Neutrophil (primary cell): ENCODE measurements at regions not wholly inside any gene's neighbourhood (a gene's known extent, or its start where the extent isn't known, plus 50 kb on each side); places are given as distances from the start of the nearest gene placed in this dataset.

ENCODE experiments used
- H3K27ac ChIP-seq: fragments of 200-600 bp; sonication (generic); 2 replicates; pipeline ENCODE4 v1.5.1; 2016; ENCODE audit warnings: mild to moderate bottlenecking, moderate library complexity
- H3K27me3 ChIP-seq: fragments of 200-600 bp; sonication (generic); 2 replicates; pipeline ENCODE4 v1.6.0; 2016; ENCODE audit warnings: mild to moderate bottlenecking
- H3K36me3 ChIP-seq: fragments of 200-600 bp; sonication (generic); 2 replicates; pipeline ENCODE4 v1.5.1; 2017
- H3K4me1 ChIP-seq, 2 experiments: fragments of 200-600 bp in 1 of 2; sonication (generic) in 1 of 2; 1 replicate in 1 of 2; 2 replicates in 1 of 2; pipeline versions ENCODE4 v1.5.1 to v1.6.1; 2013 to 2016; ENCODE audit warnings: low read depth in 1 of 2, low read length in 1 of 2, mild to moderate bottlenecking in 1 of 2, moderate library complexity in 1 of 2; ENCODE audit not compliant: control insufficient read depth in 1 of 2, insufficient read depth in 1 of 2
- H3K4me3 ChIP-seq, 2 experiments: fragments of 200-600 bp in 1 of 2; sonication (generic) in 1 of 2; 1 replicate in 1 of 2; 2 replicates in 1 of 2; pipeline ENCODE4 v1.5.1; 2013 to 2016; ENCODE audit warnings: low read depth in 1 of 2, low read length in 1 of 2, mild to moderate bottlenecking in 1 of 2, moderate library complexity in 1 of 2
- H3K9me3 ChIP-seq: fragments of 200-600 bp; sonication (generic); 2 replicates; pipeline ENCODE4 v1.5.1; 2016
- TF ChIP-seq, protein P1 (sequence below): fragments of 200-600 bp; sonication (generic); IDR thresholded peaks from 2 replicates; pipeline ENCODE4 v1.5.1; 2016; ENCODE audit warnings: antibody characterized with exemption

DNA sequence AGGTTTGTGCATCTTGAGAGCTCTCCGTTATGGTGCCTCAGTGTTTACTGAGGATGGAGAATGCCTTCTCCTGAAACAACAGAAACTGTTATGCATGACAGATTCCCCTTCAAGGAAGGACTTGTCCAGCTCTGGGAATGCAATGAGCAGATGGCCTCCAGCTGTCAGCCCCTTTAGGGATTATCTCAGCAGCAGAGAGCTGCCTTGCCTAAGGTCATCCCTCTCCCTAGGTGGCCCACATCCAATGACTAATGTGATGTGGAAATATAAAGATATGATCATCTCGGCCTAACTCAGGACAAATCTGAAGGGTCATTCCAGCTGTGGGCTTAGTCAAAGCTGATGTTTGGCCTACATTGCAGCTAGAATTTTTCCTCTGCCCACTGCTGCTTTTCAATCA is 214.3 kb upstream of the N4BP1 start:
- H3K4me1 ChIP-seq = no peaks in the 10 kb centered on the region
- H3K27ac ChIP-seq = no peak overlapping the region
- no peaks in the 10 kb centered on the region for H3K27me3 ChIP-seq
- H3K9me3 ChIP-seq = no peaks in the 10 kb centered on the region
- no peak overlapping the region for H3K4me3 ChIP-seq
- no peaks in the 10 kb centered on the region for H3K36me3 ChIP-seq
- TF ChIP-seq, protein P1, sequence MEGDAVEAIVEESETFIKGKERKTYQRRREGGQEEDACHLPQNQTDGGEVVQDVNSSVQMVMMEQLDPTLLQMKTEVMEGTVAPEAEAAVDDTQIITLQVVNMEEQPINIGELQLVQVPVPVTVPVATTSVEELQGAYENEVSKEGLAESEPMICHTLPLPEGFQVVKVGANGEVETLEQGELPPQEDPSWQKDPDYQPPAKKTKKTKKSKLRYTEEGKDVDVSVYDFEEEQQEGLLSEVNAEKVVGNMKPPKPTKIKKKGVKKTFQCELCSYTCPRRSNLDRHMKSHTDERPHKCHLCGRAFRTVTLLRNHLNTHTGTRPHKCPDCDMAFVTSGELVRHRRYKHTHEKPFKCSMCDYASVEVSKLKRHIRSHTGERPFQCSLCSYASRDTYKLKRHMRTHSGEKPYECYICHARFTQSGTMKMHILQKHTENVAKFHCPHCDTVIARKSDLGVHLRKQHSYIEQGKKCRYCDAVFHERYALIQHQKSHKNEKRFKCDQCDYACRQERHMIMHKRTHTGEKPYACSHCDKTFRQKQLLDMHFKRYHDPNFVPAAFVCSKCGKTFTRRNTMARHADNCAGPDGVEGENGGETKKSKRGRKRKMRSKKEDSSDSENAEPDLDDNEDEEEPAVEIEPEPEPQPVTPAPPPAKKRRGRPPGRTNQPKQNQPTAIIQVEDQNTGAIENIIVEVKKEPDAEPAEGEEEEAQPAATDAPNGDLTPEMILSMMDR = no peak

DNA sequence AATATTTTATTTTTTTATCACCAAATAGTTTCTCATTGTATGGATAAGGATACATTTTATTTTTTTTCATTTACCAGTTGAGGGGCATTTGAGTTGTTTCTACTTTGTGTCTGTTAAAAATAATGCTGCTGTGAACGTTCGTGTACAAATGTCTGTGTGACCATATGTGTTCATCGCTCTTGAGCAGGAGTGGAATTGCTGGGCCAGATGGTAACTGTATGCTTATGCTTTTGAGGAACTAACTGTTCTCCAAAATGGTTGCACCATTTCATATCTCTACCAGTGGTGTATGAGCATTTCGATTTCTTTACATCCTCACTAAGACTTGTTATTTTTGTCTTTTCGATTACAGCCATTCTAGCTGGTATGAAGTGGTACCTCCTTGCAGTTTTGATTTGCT is 212.5 kb upstream of the N4BP1 start:
- no peaks in the 10 kb centered on the region for H3K36me3 ChIP-seq
- H3K27ac ChIP-seq = no peak overlapping the region
- no peaks in the 10 kb centered on the region for H3K4me1 ChIP-seq
- H3K27me3 ChIP-seq = no peaks in the 10 kb centered on the region
- H3K9me3 ChIP-seq = no peaks in the 10 kb centered on the region
- TF ChIP-seq, protein P1 = no peak
- no peak overlapping the region for H3K4me3 ChIP-seq

DNA sequence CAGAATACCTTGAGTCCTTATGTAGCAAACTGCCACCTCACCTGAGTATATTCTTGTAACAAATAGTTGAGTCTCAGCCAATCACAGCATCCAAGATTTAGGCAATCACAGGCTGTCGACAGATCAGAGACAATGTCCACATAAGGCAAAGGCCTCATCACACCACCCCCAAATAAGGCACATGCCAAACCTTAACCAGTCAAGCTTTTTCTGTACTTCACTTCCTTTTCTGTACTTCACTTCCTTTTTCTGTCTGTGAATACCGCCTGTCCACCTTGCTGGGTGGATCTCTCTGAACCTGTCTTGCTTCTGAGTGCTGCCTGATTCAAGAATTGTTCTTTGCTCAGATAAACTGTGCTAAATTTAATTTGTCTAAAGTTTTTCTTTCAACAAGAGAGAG is 210.4 kb upstream of the N4BP1 start:
- H3K36me3 ChIP-seq = no peaks in the 10 kb centered on the region
- H3K27ac ChIP-seq = no peak overlapping the region
- no peaks in the 10 kb centered on the region for H3K9me3 ChIP-seq
- no peaks in the 10 kb centered on the region for H3K27me3 ChIP-seq
- H3K4me1 ChIP-seq = no peaks in the 10 kb centered on the region
- TF ChIP-seq, protein P1 = no peak
- H3K4me3 ChIP-seq = no peak overlapping the region

DNA sequence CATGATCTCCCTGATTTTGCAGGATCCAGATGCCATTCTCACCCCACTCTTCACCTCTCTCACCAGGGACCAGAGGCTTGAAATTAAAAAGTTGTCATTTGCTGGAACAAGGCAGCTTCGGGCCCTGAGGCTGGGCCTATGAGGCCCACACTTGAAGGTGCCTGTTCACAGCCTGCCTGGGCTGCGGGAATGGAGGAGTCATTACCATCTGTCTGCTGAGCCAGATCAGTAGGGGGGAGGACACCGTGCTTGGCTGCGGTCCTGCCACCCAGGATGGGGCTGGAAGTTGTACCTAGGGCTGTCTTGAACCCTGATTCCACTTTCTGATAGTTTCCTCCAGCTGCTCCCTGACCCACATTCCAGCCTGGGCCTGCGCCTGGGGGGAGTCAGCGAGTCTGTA is 208.3 kb upstream of the N4BP1 start:
- peaks cover 10% of the 10 kb centered on the region for H3K27me3 ChIP-seq
- no peaks in the 10 kb centered on the region for H3K36me3 ChIP-seq
- no peak overlapping the region for H3K27ac ChIP-seq
- H3K4me3 ChIP-seq = no peak overlapping the region
- TF ChIP-seq, protein P1 = no peak
- H3K9me3 ChIP-seq = no peaks in the 10 kb centered on the region
- no peaks in the 10 kb centered on the region for H3K4me1 ChIP-seq

DNA sequence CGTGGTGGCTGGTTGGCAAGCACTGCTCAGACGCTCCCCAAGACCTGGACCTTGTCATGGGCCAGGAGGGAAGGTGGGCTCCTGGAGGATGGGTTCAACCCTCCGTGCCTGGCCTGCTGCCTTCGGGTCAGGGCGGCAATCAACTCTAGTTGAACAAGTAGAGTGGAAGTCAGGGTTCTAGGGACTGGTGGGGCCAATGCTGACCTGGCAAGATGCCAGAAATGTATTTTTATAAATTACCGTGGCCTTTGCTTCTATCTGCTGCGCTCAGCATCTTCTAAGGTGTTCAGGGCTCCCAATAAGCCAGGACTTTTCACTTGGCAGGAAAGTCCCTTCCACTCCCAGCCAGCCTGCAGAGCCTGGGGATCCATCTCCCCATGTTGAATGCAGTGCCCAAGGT is 207.1 kb upstream of the N4BP1 start:
- H3K9me3 ChIP-seq = no peaks in the 10 kb centered on the region
- TF ChIP-seq, protein P1 = no peak
- H3K4me3 ChIP-seq = no peak overlapping the region
- no peaks in the 10 kb centered on the region for H3K36me3 ChIP-seq
- no peak overlapping the region for H3K27ac ChIP-seq
- no peaks in the 10 kb centered on the region for H3K4me1 ChIP-seq
- H3K27me3 ChIP-seq = peaks cover 22% of the 10 kb centered on the region

DNA sequence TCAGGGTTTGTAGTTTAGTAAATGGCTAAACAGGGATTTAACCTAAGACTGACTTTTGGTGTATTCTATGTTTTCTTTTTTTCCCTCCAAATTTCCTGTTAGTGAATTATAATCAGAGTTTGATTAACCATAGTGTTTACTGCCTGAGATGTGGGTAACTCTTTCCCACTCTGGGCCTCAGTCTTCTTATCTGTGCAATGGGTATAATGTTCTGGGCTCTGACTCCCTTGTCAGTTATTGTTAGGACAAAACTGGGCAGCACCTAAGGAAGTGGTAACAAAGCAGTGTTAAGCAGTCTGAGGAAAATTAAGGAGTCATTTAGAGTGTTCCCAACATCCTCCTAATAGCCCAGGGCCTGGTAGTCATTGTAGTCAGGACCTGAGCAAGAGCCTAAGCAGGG is 206.4 kb upstream of the N4BP1 start:
- no peak overlapping the region for H3K27ac ChIP-seq
- H3K27me3 ChIP-seq = peaks cover 29% of the 10 kb centered on the region
- H3K4me3 ChIP-seq = no peak overlapping the region
- H3K36me3 ChIP-seq = no peaks in the 10 kb centered on the region
- TF ChIP-seq, protein P1 = no peak
- H3K9me3 ChIP-seq = no peaks in the 10 kb centered on the region
- H3K4me1 ChIP-seq = no peaks in the 10 kb centered on the region
